HG02938 (cell line): ENCODE measurements at regions not wholly inside any gene's neighbourhood (a gene's known extent, or its start where the extent isn't known, plus 50 kb on each side); places are given as distances from the start of the nearest gene placed in this dataset.
"Not testable (repeated sequence)": the region's sequence is repeated elsewhere in the genome, so short reads cannot be mapped to it uniquely, and the experiment has no call there.

Experiments
- ATAC-seq: cut with Tn5 transposase; IDR thresholded peaks from one replicate; pipeline ENCODE4 v1.9.1; 2021; ENCODE audit warnings: mild to moderate bottlenecking, moderate library complexity; ENCODE audit not compliant: unreplicated experiment

- no peak for ATAC-seq
Measured at GRCh38 chr5:138702166-138703077, 50.8 kb upstream of the CTNNA1 start.

- ATAC-seq, result no peak
Measured at GRCh38 chr5:138701678-138702077, 51.5 kb upstream of the CTNNA1 start.

GRCh38 chr5:138700581-138701362 lies 52.5 kb upstream of the CTNNA1 start:
- no peak for ATAC-seq

- no peak for ATAC-seq
Measured at GRCh38 chr5:138699482-138699881, 53.7 kb upstream of the CTNNA1 start.

- no peak for ATAC-seq
Measured at GRCh38 chr5:138698713-138699112, 54.5 kb upstream of the CTNNA1 start.

- ATAC-seq, result no peak
Measured at GRCh38 chr5:138697720-138698360, 55.4 kb upstream of the CTNNA1 start.

- ATAC-seq, result no peak
Measured at GRCh38 chr5:138696501-138696900, 56.7 kb upstream of the CTNNA1 start.

GRCh38 chr5:138695781-138696180 lies 57.4 kb upstream of the CTNNA1 start:
- ATAC-seq, result no peak

GRCh38 chr5:138694146-138694545 lies 59.1 kb upstream of the CTNNA1 start:
- ATAC-seq, result no peak

- no peak for ATAC-seq
Measured at GRCh38 chr5:138692370-138692769, 60.9 kb upstream of the CTNNA1 start.

- no peak for ATAC-seq
Measured at GRCh38 chr5:138686668-138687067, 66.6 kb upstream of the CTNNA1 start.

- ATAC-seq, result no peak
Measured at GRCh38 chr5:138685193-138685745, 68.0 kb upstream of the CTNNA1 start.

- ATAC-seq, result not testable (repeated sequence)
Measured at GRCh38 chr5:138682462-138682861, 70.8 kb upstream of the CTNNA1 start.

GRCh38 chr5:138678826-138679225 lies 74.4 kb upstream of the CTNNA1 start:
- ATAC-seq, result not testable (repeated sequence)

- no peak for ATAC-seq
Measured at GRCh38 chr5:138677782-138678181, 75.4 kb upstream of the CTNNA1 start.

GRCh38 chr5:138676556-138677193 lies 76.5 kb upstream of the CTNNA1 start:
- no peak for ATAC-seq

- no peak for ATAC-seq
Measured at GRCh38 chr5:138676002-138676401, 77.2 kb upstream of the CTNNA1 start.

GRCh38 chr5:138668451-138669380 lies 84.5 kb upstream of the CTNNA1 start:
- ATAC-seq, result no peak

- not testable (repeated sequence) for ATAC-seq
Measured at GRCh38 chr5:138667782-138668331, 85.4 kb upstream of the CTNNA1 start.
